Endothelial cell (in vitro differentiated cells): ENCODE measurements at regions not wholly inside any gene's neighbourhood (a gene's known extent, or its start where the extent isn't known, plus 50 kb on each side); places are given as distances from the start of the nearest gene placed in this dataset.

Experiments
- DNase-seq: peaks from one replicate; pipeline ENCODE4 v3.0.0; 2021; ENCODE audit warnings: low spot score
- H3K27ac Mint-ChIP-seq: one replicate; pipeline ENCODE4 v1.8.0; 2021; ENCODE audit warnings: mixed read lengths, inconsistent platforms; ENCODE audit not compliant: unreplicated experiment
- H3K27me3 Mint-ChIP-seq: one replicate; pipeline ENCODE4 v1.8.0; 2021; ENCODE audit warnings: mild to moderate bottlenecking, moderate library complexity, mixed read lengths, inconsistent platforms; ENCODE audit not compliant: unreplicated experiment
- H3K36me3 Mint-ChIP-seq: one replicate; pipeline ENCODE4 v1.8.0; 2021; ENCODE audit warnings: mild to moderate bottlenecking, low read depth, mixed read lengths, inconsistent platforms; ENCODE audit not compliant: unreplicated experiment
- H3K4me1 Mint-ChIP-seq: one replicate; pipeline ENCODE4 v1.8.0; 2021; ENCODE audit warnings: mild to moderate bottlenecking, mixed read lengths, inconsistent platforms; ENCODE audit not compliant: unreplicated experiment
- H3K4me3 Mint-ChIP-seq: one replicate; pipeline ENCODE4 v1.8.0; 2021; ENCODE audit warnings: mild to moderate bottlenecking, mixed read lengths, inconsistent platforms; ENCODE audit not compliant: unreplicated experiment
- H3K9me3 Mint-ChIP-seq: one replicate; pipeline ENCODE4 v1.8.0; 2021; ENCODE audit warnings: mixed read lengths, inconsistent platforms; ENCODE audit not compliant: unreplicated experiment
- CTCF ChIP-seq: fragments of 200-600 bp; sonication (generic); IDR thresholded peaks from one replicate; pipeline ENCODE4 v1.5.0; 2021; ENCODE audit warnings: antibody characterized with exemption; ENCODE audit not compliant: unreplicated experiment

- Mint-ChIP-seq H3K4me3 (no peak overlapping the region), H3K4me1 (no peaks in the 10 kb centered on the region), H3K27ac (no peak overlapping the region), H3K9me3 (no peaks in the 10 kb centered on the region), H3K27me3 (peaks cover 3% of the 10 kb centered on the region), H3K36me3 (no peaks in the 10 kb centered on the region)
- no peak for TF ChIP-seq CTCF
- DNase-seq, result no peak
Observed at GRCh38 chr2:223464071-223464470, 138.1 kb downstream of the SCG2 start.

- Mint-ChIP-seq H3K27me3 (peaks cover 2% of the 10 kb centered on the region), H3K36me3 (no peaks in the 10 kb centered on the region), H3K4me1 (no peaks in the 10 kb centered on the region), H3K4me3 (no peak overlapping the region), H3K27ac (no peak overlapping the region), H3K9me3 (no peaks in the 10 kb centered on the region)
- TF ChIP-seq CTCF, result no peak
- no peak for DNase-seq
Observed at GRCh38 chr2:223465793-223466192, 136.4 kb downstream of the SCG2 start.

GRCh38 chr2:223467196-223467595 is 135.0 kb downstream of the SCG2 start:
- TF ChIP-seq CTCF, result no peak
- no peaks in the 10 kb centered on the region for H3K27me3 Mint-ChIP-seq
- no peak overlapping the region for H3K4me3 Mint-ChIP-seq
- no peak for DNase-seq
- no peaks in the 10 kb centered on the region for H3K9me3 Mint-ChIP-seq
- H3K4me1 Mint-ChIP-seq, result no peaks in the 10 kb centered on the region
- no peaks in the 10 kb centered on the region for H3K36me3 Mint-ChIP-seq
- H3K27ac Mint-ChIP-seq, result no peak overlapping the region

- no peak overlapping the region for H3K4me3 Mint-ChIP-seq
- no peaks in the 10 kb centered on the region for H3K36me3 Mint-ChIP-seq
- no peak for TF ChIP-seq CTCF
- no peaks in the 10 kb centered on the region for H3K27me3 Mint-ChIP-seq
- H3K9me3 Mint-ChIP-seq, result no peaks in the 10 kb centered on the region
- no peak overlapping the region for H3K27ac Mint-ChIP-seq
- H3K4me1 Mint-ChIP-seq, result no peaks in the 10 kb centered on the region
- DNase-seq, result no peak
Observed at GRCh38 chr2:223469270-223470046, 132.7 kb downstream of the SCG2 start.

- no peak for TF ChIP-seq CTCF
- no peak for DNase-seq
- no peaks in the 10 kb centered on the region for H3K9me3 Mint-ChIP-seq
- no peaks in the 10 kb centered on the region for H3K27me3 Mint-ChIP-seq
- no peaks in the 10 kb centered on the region for H3K4me1 Mint-ChIP-seq
- no peak overlapping the region for H3K4me3 Mint-ChIP-seq
- no peak overlapping the region for H3K27ac Mint-ChIP-seq
- no peaks in the 10 kb centered on the region for H3K36me3 Mint-ChIP-seq
Observed at GRCh38 chr2:223470602-223471001, 131.6 kb downstream of the SCG2 start.
